T-cell (primary cell): ENCODE measurements at regions not wholly inside any gene's neighbourhood (a gene's known extent, or its start where the extent isn't known, plus 50 kb on each side); places are given as distances from the start of the nearest gene placed in this dataset.
A peak's percentile ranks its signal among the peaks of the same experiment; 100 is the strongest.
"Not testable (repeated sequence)": the region's sequence is repeated elsewhere in the genome, so short reads cannot be mapped to it uniquely, and the experiment has no call there.

Source experiments
- ATAC-seq, 4 experiments: fragments of 200-7000 bp in 3 of 4; fragments of 150-1000 bp in 1 of 4; cut with Tn5 transposase; replicated peaks in 1 of 4; 1 replicate in 3 of 4; 2 replicates in 1 of 4; pipeline ENCODE4 v1.10.0; 2021; ENCODE audit warnings: moderate library complexity in 3 of 4, mild to moderate bottlenecking in 2 of 4, moderate number of reproducible peaks in 1 of 4
- CTCF ChIA-PET, 2 donors: fragments of 300-600 bp; sonication (Branson Sonifier 250); formaldehyde crosslinking; loops; one replicate each; lab custom pipeline; 2022; ENCODE audit warnings: antibody characterized with exemption in 2 of 2; lab: Charles Lee
- POLR2A ChIA-PET, 2 donors: fragments of 300-600 bp; sonication (Branson Sonifier 250); formaldehyde crosslinking; loops; one replicate each; lab custom pipeline; 2022; ENCODE audit warnings: antibody characterized with exemption in 2 of 2; lab: Charles Lee
- DNase-seq, 35 experiments: peaks; one replicate each; pipeline versions ENCODE4 v3.0.0 to v3.0.0-alpha.2; 2013 to 2023
- H3K27ac ChIP-seq: one replicate; pipeline ENCODE4 v1.5.1; 2013; ENCODE audit warnings: low read length
- H3K27me3 ChIP-seq, 2 experiments: replicated peaks in 1 of 2; 1 replicate in 1 of 2; 2 replicates in 1 of 2; pipeline versions ENCODE4 v1.6.1 to v1.7.0; 2013; ENCODE audit warnings: low read length in 1 of 2, mixed read lengths in 1 of 2; ENCODE audit not compliant: control insufficient read depth in 2 of 2, insufficient read depth in 2 of 2; ENCODE audit errors: extremely low read depth in 1 of 2
- H3K36me3 ChIP-seq, 2 donors: 1 replicate in 1 of 2; 2 replicates in 1 of 2; pipeline versions ENCODE4 v1.6.1 to v1.7.0; 2013; ENCODE audit warnings: low read length in 1 of 2; ENCODE audit not compliant: control insufficient read depth in 2 of 2, insufficient read depth in 1 of 2; ENCODE audit errors: extremely low read depth in 1 of 2
- H3K4me1 ChIP-seq, 2 experiments: 1 replicate in 1 of 2; 2 replicates in 1 of 2; pipeline versions ENCODE4 v1.6.1 to v1.7.0; 2013; ENCODE audit warnings: low read length in 2 of 2, mixed read lengths in 1 of 2; ENCODE audit not compliant: insufficient read depth in 2 of 2, control insufficient read depth in 1 of 2; ENCODE audit errors: extremely low read depth in 1 of 2
- H3K4me3 ChIP-seq, 2 donors: 1 replicate in 1 of 2; 2 replicates in 1 of 2; pipeline versions ENCODE4 v1.5.1 to v1.7.0; 2013; ENCODE audit warnings: mild to moderate bottlenecking in 2 of 2, low read length in 1 of 2, moderate library complexity in 1 of 2; ENCODE audit not compliant: control insufficient read depth in 1 of 2; ENCODE audit errors: extremely low read depth in 1 of 2
- H3K9me3 ChIP-seq: 2 replicates; pipeline ENCODE4 v1.7.0; 2013
- H3K27ac Mint-ChIP-seq, 2 donors: one replicate each; pipeline ENCODE4 v1.8.0; 2020 to 2021; ENCODE audit warnings: mild to moderate bottlenecking in 2 of 2, mixed read lengths in 2 of 2
- H3K27me3 Mint-ChIP-seq, 2 donors: one replicate each; pipeline ENCODE4 v1.8.0; 2021 to 2022; ENCODE audit warnings: mixed read lengths in 2 of 2
- H3K36me3 Mint-ChIP-seq: one replicate; pipeline ENCODE4 v1.8.0; 2021; ENCODE audit warnings: mixed read lengths
- H3K4me1 Mint-ChIP-seq, 3 donors: one replicate each; pipeline ENCODE4 v1.8.0; 2020 to 2022; ENCODE audit warnings: mixed read lengths in 3 of 3, mild to moderate bottlenecking in 1 of 3
- H3K4me3 Mint-ChIP-seq, 3 donors: one replicate each; pipeline ENCODE4 v1.8.0; 2020 to 2022; ENCODE audit warnings: mild to moderate bottlenecking in 3 of 3, mixed read lengths in 3 of 3, moderate library complexity in 3 of 3
- H3K9me3 Mint-ChIP-seq, 3 donors: one replicate each; pipeline ENCODE4 v1.8.0; 2020 to 2022; ENCODE audit warnings: mixed read lengths in 3 of 3
- WGBS: methylation state at CpG from one replicate; pipeline ENCODE4 v1.1.5; 2013; ENCODE audit warnings: missing lambda C conversion rate; ENCODE audit not compliant: insufficient coverage; 5-methylcytosine and 5-hydroxymethylcytosine counted together

- H3K27me3 ChIP-seq, H3K4me1 ChIP-seq, H3K4me3 Mint-ChIP-seq, CTCF ChIA-PET, H3K9me3 Mint-ChIP-seq, H3K27ac Mint-ChIP-seq, DNase-seq, H3K27me3 Mint-ChIP-seq, H3K9me3 ChIP-seq, H3K4me3 ChIP-seq, H3K4me1 Mint-ChIP-seq, H3K27ac ChIP-seq, ATAC-seq, H3K36me3 Mint-ChIP-seq, POLR2A ChIA-PET, H3K36me3 ChIP-seq: not testable (repeated sequence)
- no CpG with 5 or more reads among the region's 4 CpGs for WGBS
Observed at GRCh38 chr2:89233931-89234330, 542.5 kb downstream of the RPIA start.

DNA sequence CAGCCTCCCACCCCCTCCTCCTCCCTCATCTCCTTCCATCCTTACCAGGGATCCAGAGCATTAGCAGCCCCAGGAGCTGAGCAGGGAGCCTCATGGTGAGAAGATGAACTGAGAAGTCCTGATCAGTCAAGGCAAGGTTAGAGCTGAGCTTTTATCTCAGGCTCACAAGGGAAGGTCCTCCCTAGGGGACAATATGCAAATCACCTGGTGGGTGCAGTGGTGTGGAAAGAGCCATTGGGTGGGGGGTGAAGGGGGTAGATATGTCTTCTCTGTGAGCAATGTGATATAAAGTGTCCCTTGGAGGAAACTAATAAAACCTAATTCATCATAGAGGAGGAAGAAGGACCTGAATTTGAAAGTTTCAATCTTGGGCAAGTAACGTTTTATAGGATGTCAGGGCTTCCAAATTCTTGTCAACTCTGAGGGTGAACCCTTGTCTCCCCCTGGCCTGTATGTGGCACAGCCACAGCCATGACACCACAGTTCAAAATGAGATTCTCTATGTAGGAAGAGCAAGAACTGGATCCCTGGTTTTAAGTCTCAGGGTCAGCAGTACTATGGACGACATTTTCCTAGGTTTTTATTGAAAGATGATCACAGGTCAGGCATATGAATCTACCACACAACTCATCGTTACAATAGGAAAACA is 543.5 kb downstream of the RPIA start:
- CTCF ChIA-PET, H3K27ac Mint-ChIP-seq: not testable (repeated sequence)

DNA sequence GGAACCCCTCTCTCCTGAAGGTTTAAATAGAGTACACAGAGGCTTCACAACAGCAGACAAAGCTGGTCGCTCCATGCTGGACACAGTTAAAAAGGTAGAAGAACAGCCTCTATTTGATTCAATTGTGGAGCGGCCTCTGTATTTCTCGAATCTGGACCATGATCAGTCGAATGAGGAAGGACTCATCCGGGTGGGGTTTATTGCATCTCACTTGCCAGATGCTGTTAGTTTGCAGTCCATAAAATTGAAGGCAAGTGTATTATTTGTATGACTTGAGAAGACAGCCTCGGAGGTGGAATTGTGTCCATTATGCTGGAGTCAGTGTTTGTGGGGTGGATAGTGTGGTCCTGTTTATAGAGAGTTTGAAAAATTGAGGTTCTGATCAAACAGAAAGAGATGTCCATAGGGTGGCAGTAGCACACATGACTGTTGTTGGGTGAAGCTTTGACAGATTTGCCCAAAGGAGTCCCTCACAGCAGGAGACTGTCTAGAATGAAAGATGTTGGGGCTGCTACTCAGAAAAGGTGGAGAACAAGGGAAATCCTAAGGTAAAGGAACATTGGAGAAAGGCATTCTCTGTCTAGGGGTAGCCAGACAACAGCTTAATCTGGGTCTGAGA is 545.5 kb downstream of the RPIA start:
- WGBS = no CpG with 5 or more reads among the region's 6 CpGs
- H3K4me3 Mint-ChIP-seq, ATAC-seq, H3K4me3 ChIP-seq, H3K27me3 ChIP-seq, H3K4me1 ChIP-seq, H3K9me3 Mint-ChIP-seq, DNase-seq, H3K27ac Mint-ChIP-seq, H3K27me3 Mint-ChIP-seq, H3K9me3 ChIP-seq, H3K36me3 ChIP-seq, POLR2A ChIA-PET, H3K4me1 Mint-ChIP-seq, H3K27ac ChIP-seq, H3K36me3 Mint-ChIP-seq, CTCF ChIA-PET: not testable (repeated sequence)

More for the DNA sequence above, 543.5 kb downstream of the RPIA start:
- H3K36me3 ChIP-seq, H3K4me1 ChIP-seq, H3K9me3 ChIP-seq, H3K27me3 Mint-ChIP-seq, POLR2A ChIA-PET, H3K9me3 Mint-ChIP-seq, H3K4me3 ChIP-seq, H3K4me3 Mint-ChIP-seq, ATAC-seq, H3K27ac ChIP-seq, DNase-seq, H3K27me3 ChIP-seq, H3K4me1 Mint-ChIP-seq, H3K36me3 Mint-ChIP-seq: not testable (repeated sequence)
- WGBS = no CpG with 5 or more reads among the region's 3 CpGs

DNA sequence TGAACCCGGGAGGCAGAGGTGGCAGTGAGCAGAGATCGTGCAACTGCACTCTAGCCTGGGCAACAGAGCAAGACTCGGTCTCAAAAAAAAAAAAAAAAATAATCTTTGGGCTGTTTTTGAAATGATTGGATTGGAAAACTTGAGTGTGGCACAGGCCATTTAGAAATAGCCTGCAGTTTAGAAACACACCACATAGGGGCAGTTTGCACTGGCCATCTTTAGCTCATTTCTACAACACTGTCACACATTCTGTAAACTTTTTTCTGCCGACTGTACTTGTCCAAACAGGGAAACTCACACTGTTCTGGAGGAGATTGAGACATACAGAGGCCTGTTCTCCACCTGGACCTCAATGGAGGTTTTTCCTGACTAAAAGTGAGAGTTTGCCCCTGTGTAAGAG is 546.3 kb downstream of the RPIA start:
- H3K4me1 ChIP-seq, ATAC-seq, CTCF ChIA-PET, H3K27ac ChIP-seq, DNase-seq, POLR2A ChIA-PET, H3K4me3 Mint-ChIP-seq, H3K4me1 Mint-ChIP-seq, H3K36me3 Mint-ChIP-seq, H3K4me3 ChIP-seq, H3K27ac Mint-ChIP-seq, H3K27me3 ChIP-seq, H3K9me3 ChIP-seq, H3K9me3 Mint-ChIP-seq, H3K36me3 ChIP-seq, H3K27me3 Mint-ChIP-seq: not testable (repeated sequence)
- no CpG with 5 or more reads among the region's 4 CpGs for WGBS

GRCh38 chr2:89243114-89243700 is 551.7 kb downstream of the RPIA start:
- H3K36me3 Mint-ChIP-seq, H3K27ac Mint-ChIP-seq, H3K4me3 ChIP-seq, H3K36me3 ChIP-seq, H3K27me3 ChIP-seq, H3K4me1 ChIP-seq, CTCF ChIA-PET, H3K4me3 Mint-ChIP-seq, H3K9me3 Mint-ChIP-seq, H3K27ac ChIP-seq, H3K27me3 Mint-ChIP-seq, H3K9me3 ChIP-seq, POLR2A ChIA-PET: not testable (repeated sequence)
- H3K4me1 Mint-ChIP-seq = peaks cover 9 to 16% (median 13%) of the 10 kb centered on the region in 3 donors
- ATAC-seq (peak in 1 of 4 experiments; percentile 37), DNase-seq (peak in 1 of 35 experiments; percentile 0)
- 50% methylated on average over 1 of the region's 4 CpGs for WGBS

GRCh38 chr2:89244407-89244806 is 552.9 kb downstream of the RPIA start:
- H3K4me1 ChIP-seq, CTCF ChIA-PET, POLR2A ChIA-PET, DNase-seq, H3K27ac Mint-ChIP-seq, H3K36me3 ChIP-seq, H3K4me3 Mint-ChIP-seq, H3K27ac ChIP-seq, H3K9me3 Mint-ChIP-seq, H3K27me3 ChIP-seq, H3K9me3 ChIP-seq, H3K4me3 ChIP-seq, H3K36me3 Mint-ChIP-seq, ATAC-seq, H3K27me3 Mint-ChIP-seq: not testable (repeated sequence)
- peaks cover 9 to 16% (median 13%) of the 10 kb centered on the region in 3 donors for H3K4me1 Mint-ChIP-seq
